Activated CD4-positive, alpha-beta T cell treated with anti-CD3 and anti-CD28 coated beads for 1 hour (primary cell): ENCODE measurements at regions not wholly inside any gene's neighbourhood (a gene's known extent, or its start where the extent isn't known, plus 50 kb on each side); places are given as distances from the start of the nearest gene placed in this dataset.

Source experiments
- DNase-seq: peaks from one replicate; pipeline ENCODE4 v3.0.0-alpha.2; 2020

GRCh38 chrX:21056622-21057021 lies 317.6 kb upstream of the CNKSR2 start:
- DNase-seq, result no peak

GRCh38 chrX:21047034-21047455 lies 327.2 kb upstream of the CNKSR2 start:
- no peak for DNase-seq

- no peak for DNase-seq
These were observed 359.9 kb upstream of the CNKSR2 start for GRCh38 chrX:21014326-21014725.

GRCh38 chrX:21004835-21005234 lies 369.4 kb upstream of the CNKSR2 start:
- DNase-seq, result no peak

GRCh38 chrX:20995829-20996228 lies 378.4 kb upstream of the CNKSR2 start:
- no peak for DNase-seq

- no peak for DNase-seq
These were observed 384.9 kb upstream of the CNKSR2 start for GRCh38 chrX:20989361-20989760.

- DNase-seq, result no peak
These were observed 385.4 kb upstream of the CNKSR2 start for GRCh38 chrX:20988804-20989203.

- no peak for DNase-seq
These were observed 386.1 kb upstream of the CNKSR2 start for GRCh38 chrX:20988118-20988517.

- DNase-seq, result no peak
These were observed 393.8 kb upstream of the CNKSR2 start for GRCh38 chrX:20980426-20980825.

- no peak for DNase-seq
These were observed 399.9 kb upstream of the CNKSR2 start for GRCh38 chrX:20974326-20974725.

- DNase-seq, result no peak
These were observed 401.2 kb upstream of the CNKSR2 start for GRCh38 chrX:20973038-20973437.

- DNase-seq, result no peak
These were observed 403.0 kb upstream of the CNKSR2 start for GRCh38 chrX:20971250-20971649.

- DNase-seq, result no peak
These were observed 404.7 kb upstream of the CNKSR2 start for GRCh38 chrX:20969565-20969964.

GRCh38 chrX:20968996-20969395 lies 405.2 kb upstream of the CNKSR2 start:
- DNase-seq, result no peak

GRCh38 chrX:20967725-20968124 lies 406.5 kb upstream of the CNKSR2 start:
- DNase-seq, result no peak

- DNase-seq, result no peak
These were observed 408.8 kb upstream of the CNKSR2 start for GRCh38 chrX:20965270-20966044.

GRCh38 chrX:20954014-20954413 lies 420.2 kb upstream of the CNKSR2 start:
- no peak for DNase-seq

- DNase-seq, result no peak
These were observed 422.0 kb upstream of the CNKSR2 start for GRCh38 chrX:20952180-20952579.

GRCh38 chrX:20951016-20951810 lies 423.0 kb upstream of the CNKSR2 start:
- DNase-seq, result no peak

GRCh38 chrX:20947411-20947912 lies 426.8 kb upstream of the CNKSR2 start:
- DNase-seq, result no peak

GRCh38 chrX:20913760-20914159 lies 460.5 kb upstream of the CNKSR2 start:
- no peak for DNase-seq

- no peak for DNase-seq
These were observed 467.6 kb upstream of the CNKSR2 start for GRCh38 chrX:20906571-20906970.

- DNase-seq, result no peak
These were observed 489.7 kb upstream of the CNKSR2 start for GRCh38 chrX:20884565-20884964.

GRCh38 chrX:20863649-20864048 lies 510.6 kb upstream of the CNKSR2 start:
- DNase-seq, result no peak
